GM21825 (cell line): ENCODE measurements at regions not wholly inside any gene's neighbourhood (a gene's known extent, or its start where the extent isn't known, plus 50 kb on each side); places are given as distances from the start of the nearest gene placed in this dataset.
"Not testable (repeated sequence)": the region's sequence is repeated elsewhere in the genome, so short reads cannot be mapped to it uniquely, and the experiment has no call there.

Experiments used
- ATAC-seq: cut with Tn5 transposase; IDR thresholded peaks from one replicate; pipeline ENCODE4 v1.9.1; 2021; ENCODE audit warnings: mild to moderate bottlenecking, moderate library complexity; ENCODE audit not compliant: unreplicated experiment

GRCh38 chr3:34569437-34569836 is 771.0 kb downstream of the PDCD6IP start:
- no peak for ATAC-seq

- ATAC-seq = no peak
Measured at GRCh38 chr3:34570916-34571705, 772.7 kb downstream of the PDCD6IP start.

GRCh38 chr3:34571714-34572113 is 773.3 kb downstream of the PDCD6IP start:
- no peak for ATAC-seq

GRCh38 chr3:34575776-34576175 is 777.3 kb downstream of the PDCD6IP start:
- ATAC-seq = no peak

- no peak for ATAC-seq
Measured at GRCh38 chr3:34582055-34582454, 783.6 kb downstream of the PDCD6IP start.

- ATAC-seq = no peak
Measured at GRCh38 chr3:34583451-34583850, 785.0 kb downstream of the PDCD6IP start.

- no peak for ATAC-seq
Measured at GRCh38 chr3:34584971-34585370, 786.5 kb downstream of the PDCD6IP start.

- ATAC-seq = no peak
Measured at GRCh38 chr3:34599595-34599994, 801.2 kb downstream of the PDCD6IP start.

GRCh38 chr3:34619990-34620389 is 821.6 kb downstream of the PDCD6IP start:
- no peak for ATAC-seq

GRCh38 chr3:34626699-34627098 is 828.3 kb downstream of the PDCD6IP start:
- no peak for ATAC-seq

GRCh38 chr3:34634939-34635338 is 836.5 kb downstream of the PDCD6IP start:
- no peak for ATAC-seq

GRCh38 chr3:34635352-34635850 is 837.0 kb downstream of the PDCD6IP start:
- no peak for ATAC-seq

GRCh38 chr3:34646911-34647460 is 848.6 kb downstream of the PDCD6IP start:
- no peak for ATAC-seq

- no peak for ATAC-seq
Measured at GRCh38 chr3:34650131-34650530, 851.7 kb downstream of the PDCD6IP start.

GRCh38 chr3:34668915-34669314 is 870.5 kb downstream of the PDCD6IP start:
- ATAC-seq = no peak

- ATAC-seq = no peak
Measured at GRCh38 chr3:34669490-34669889, 871.1 kb downstream of the PDCD6IP start.

GRCh38 chr3:34675383-34676120 is 877.1 kb downstream of the PDCD6IP start:
- no peak for ATAC-seq

GRCh38 chr3:34676436-34676835 is 878.0 kb downstream of the PDCD6IP start:
- ATAC-seq = no peak

- ATAC-seq = no peak
Measured at GRCh38 chr3:34678575-34678974, 880.1 kb downstream of the PDCD6IP start.

- not testable (repeated sequence) for ATAC-seq
Measured at GRCh38 chr3:34679055-34679454, 880.6 kb downstream of the PDCD6IP start.

- no peak for ATAC-seq
Measured at GRCh38 chr3:34683851-34684250, 885.4 kb downstream of the PDCD6IP start.

- ATAC-seq = no peak
Measured at GRCh38 chr3:34686541-34686940, 888.1 kb downstream of the PDCD6IP start.
